Activated CD4-positive, alpha-beta T cell treated with anti-CD3 and anti-CD28 coated beads for 4 hours (primary cell): ENCODE measurements at regions not wholly inside any gene's neighbourhood (a gene's known extent, or its start where the extent isn't known, plus 50 kb on each side); places are given as distances from the start of the nearest gene placed in this dataset.

Experiments
- DNase-seq, 2 donors: peaks; one replicate each; pipeline ENCODE4 v3.0.0-alpha.2; 2020

- DNase-seq: no peak
Observed at GRCh38 chr2:217468042-217468830, 534.6 kb downstream of the TNS1 start.

GRCh38 chr2:217467331-217467730, 535.5 kb downstream of the TNS1 start:
- no peak for DNase-seq

GRCh38 chr2:217466805-217467204, 536.0 kb downstream of the TNS1 start:
- no peak for DNase-seq

- no peak for DNase-seq
Observed at GRCh38 chr2:217466104-217466503, 536.7 kb downstream of the TNS1 start.

GRCh38 chr2:217465100-217465499, 537.7 kb downstream of the TNS1 start:
- no peak for DNase-seq

GRCh38 chr2:217463402-217464075, 539.3 kb downstream of the TNS1 start:
- DNase-seq: no peak

GRCh38 chr2:217462121-217462520, 540.7 kb downstream of the TNS1 start:
- no peak for DNase-seq

- DNase-seq: no peak
Observed at GRCh38 chr2:217461674-217462073, 541.1 kb downstream of the TNS1 start.

- DNase-seq: no peak
Observed at GRCh38 chr2:217459680-217460405, 543.0 kb downstream of the TNS1 start.

GRCh38 chr2:217459016-217459415, 543.8 kb downstream of the TNS1 start:
- DNase-seq: no peak

GRCh38 chr2:217456016-217456415, 546.8 kb downstream of the TNS1 start:
- DNase-seq: no peak

- no peak for DNase-seq
Observed at GRCh38 chr2:217452928-217453327, 549.9 kb downstream of the TNS1 start.

- DNase-seq: no peak
Observed at GRCh38 chr2:217451666-217452065, 551.1 kb downstream of the TNS1 start.

- no peak for DNase-seq
Observed at GRCh38 chr2:217449444-217449843, 553.4 kb downstream of the TNS1 start.

- DNase-seq: no peak
Observed at GRCh38 chr2:217448860-217449259, 553.9 kb downstream of the TNS1 start.

GRCh38 chr2:217445723-217446122, 557.1 kb downstream of the TNS1 start:
- no peak for DNase-seq

- DNase-seq: no peak
Observed at GRCh38 chr2:217444932-217445331, 557.9 kb downstream of the TNS1 start.

- no peak for DNase-seq
Observed at GRCh38 chr2:217444509-217444908, 558.3 kb downstream of the TNS1 start.

GRCh38 chr2:217443601-217444000, 559.2 kb downstream of the TNS1 start:
- DNase-seq: no peak

- no peak for DNase-seq
Observed at GRCh38 chr2:217440000-217440399, 562.8 kb downstream of the TNS1 start.

GRCh38 chr2:217438821-217439220, 564.0 kb downstream of the TNS1 start:
- no peak for DNase-seq

GRCh38 chr2:217438136-217438535, 564.7 kb downstream of the TNS1 start:
- DNase-seq: no peak

- DNase-seq: no peak
Observed at GRCh38 chr2:217437290-217437870, 565.4 kb downstream of the TNS1 start.
